Cardiac septum (tissue), 1 donor: ENCODE measurements at regions not wholly inside any gene's neighbourhood (a gene's known extent, or its start where the extent isn't known, plus 50 kb on each side); places are given as distances from the start of the nearest gene placed in this dataset.
"Not testable (repeated sequence)": the region's sequence is repeated elsewhere in the genome, so short reads cannot be mapped to it uniquely, and the experiment has no call there.

Source experiments
- DNase-seq: peaks from one replicate; pipeline ENCODE4 v3.0.0-alpha.2; 2020; ENCODE audit warnings: low spot score
- intact Hi-C: fragments of 100-400 bp; cut with DNase I; formaldehyde crosslinking; loops from one replicate; pipeline ENCODE4 v1.14.0; 2022
- donor health status: DM: no; HTN: no; CAD: no.

GRCh38 chr3:102026656-102027055 lies 177.3 kb downstream of the NFKBIZ start:
- intact Hi-C loops, result no loop called here

GRCh38 chr3:102030661-102031060 lies 181.3 kb downstream of the NFKBIZ start:
- intact Hi-C loops, result no loop called here
- no peak for DNase-seq

More at GRCh38 chr3:102026656-102027055, 177.3 kb downstream of the NFKBIZ start:
- DNase-seq, result no peak

GRCh38 chr3:102031834-102032233 lies 182.5 kb downstream of the NFKBIZ start:
- intact Hi-C loops, result no loop called here
- DNase-seq, result no peak

GRCh38 chr3:102032491-102033383 lies 183.4 kb downstream of the NFKBIZ start:
- intact Hi-C loops, result no loop called here
- no peak for DNase-seq

- no peak for DNase-seq
- intact Hi-C loops, result no loop called here
These were observed 185.5 kb downstream of the NFKBIZ start for GRCh38 chr3:102034639-102035451.

- DNase-seq, result no peak
- intact Hi-C loops, result no loop called here
These were observed 186.7 kb downstream of the NFKBIZ start for GRCh38 chr3:102036017-102036416.

GRCh38 chr3:102036472-102036871 lies 187.2 kb downstream of the NFKBIZ start:
- DNase-seq, result no peak
- intact Hi-C loops, result no loop called here

GRCh38 chr3:102037209-102037608 lies 187.9 kb downstream of the NFKBIZ start:
- intact Hi-C loops, result no loop called here
- no peak for DNase-seq

GRCh38 chr3:102037791-102038190 lies 188.5 kb downstream of the NFKBIZ start:
- no peak for DNase-seq
- intact Hi-C loops, result no loop called here

- intact Hi-C loops, result no loop called here
- no peak for DNase-seq
These were observed 189.3 kb downstream of the NFKBIZ start for GRCh38 chr3:102038477-102039142.

GRCh38 chr3:102040144-102040543 lies 190.8 kb downstream of the NFKBIZ start:
- intact Hi-C loops, DNase-seq: not testable (repeated sequence)

- DNase-seq, result no peak
- intact Hi-C loops, result no loop called here
These were observed 204.2 kb downstream of the NFKBIZ start for GRCh38 chr3:102053375-102053989.

GRCh38 chr3:102054543-102055080 lies 205.3 kb downstream of the NFKBIZ start:
- DNase-seq, result no peak
- intact Hi-C loops, result no loop called here

GRCh38 chr3:102057781-102058421 lies 208.6 kb downstream of the NFKBIZ start:
- intact Hi-C loops, result no loop called here
- no peak for DNase-seq

- intact Hi-C loops, result no loop called here
These were observed 210.0 kb downstream of the NFKBIZ start for GRCh38 chr3:102059145-102059943.

GRCh38 chr3:102060814-102061213 lies 211.5 kb downstream of the NFKBIZ start:
- intact Hi-C loops, result no loop called here
- DNase-seq, result no peak

More at GRCh38 chr3:102059145-102059943, 210.0 kb downstream of the NFKBIZ start:
- no peak for DNase-seq

GRCh38 chr3:102063572-102063971 lies 214.3 kb downstream of the NFKBIZ start:
- no peak for DNase-seq
- intact Hi-C loops, result no loop called here

- DNase-seq, result no peak
- intact Hi-C loops, result no loop called here
These were observed 217.2 kb downstream of the NFKBIZ start for GRCh38 chr3:102066470-102066869.
